ENCODE measurements at regions not wholly inside any gene's neighbourhood (a gene's known extent, or its start where the extent isn't known, plus 50 kb on each side); places are given as distances from the start of the nearest gene placed in this dataset.

GRCh38 chr1:105636052-105636451 is 1420.4 kb upstream of the PRMT6 start:
- no peak for DNase-seq (ENCODE audit: low read depth in 1 of 2, low spot score in 1 of 2)
- H3K27me3 ChIP-seq (ENCODE audit: insufficient read depth, poor library complexity, severe bottlenecking), result no peaks in the 10 kb centered on the region
- no peak overlapping the region for H3K4me3 ChIP-seq (replicated peaks; ENCODE audit: insufficient read depth, low read length)
- no peak overlapping the region for H3K27ac ChIP-seq (replicated peaks)
- TF ChIP-seq REST (IDR thresholded peaks at IDR 0.05; ENCODE audit: insufficient replicate concordance, low read depth) (no peak), CTCF (IDR thresholded peaks at IDR 0.05; ENCODE audit: insufficient read depth, low read length) (no peak), GABPA (IDR thresholded peaks at IDR 0.05; ENCODE audit: low read depth) (no peak), POLR2AphosphoS5 (IDR thresholded peaks at IDR 0.05; ENCODE audit: low read depth) (no peak), SPI1 (IDR thresholded peaks at IDR 0.05; ENCODE audit: borderline replicate concordance, low read depth) (no peak)

- no peak overlapping the region for H3K4me3 ChIP-seq (replicated peaks; ENCODE audit: insufficient read depth, low read length)
- no peaks in the 10 kb centered on the region for H3K27me3 ChIP-seq (ENCODE audit: insufficient read depth, poor library complexity, severe bottlenecking)
- no peak for DNase-seq (ENCODE audit: low read depth in 1 of 2, low spot score in 1 of 2)
- H3K27ac ChIP-seq (replicated peaks), result no peak overlapping the region
- TF ChIP-seq CTCF (IDR thresholded peaks at IDR 0.05; ENCODE audit: insufficient read depth, low read length) (no peak), REST (IDR thresholded peaks at IDR 0.05; ENCODE audit: insufficient replicate concordance, low read depth) (no peak), POLR2AphosphoS5 (IDR thresholded peaks at IDR 0.05; ENCODE audit: low read depth) (no peak), GABPA (IDR thresholded peaks at IDR 0.05; ENCODE audit: low read depth) (no peak), SPI1 (IDR thresholded peaks at IDR 0.05; ENCODE audit: borderline replicate concordance, low read depth) (no peak)
Observed at GRCh38 chr1:105641407-105641806, 1415.1 kb upstream of the PRMT6 start.

- TF ChIP-seq CTCF (IDR thresholded peaks at IDR 0.05; ENCODE audit: insufficient read depth, low read length) (no peak), POLR2AphosphoS5 (IDR thresholded peaks at IDR 0.05; ENCODE audit: low read depth) (no peak), SPI1 (IDR thresholded peaks at IDR 0.05; ENCODE audit: borderline replicate concordance, low read depth) (no peak), REST (IDR thresholded peaks at IDR 0.05; ENCODE audit: insufficient replicate concordance, low read depth) (no peak), GABPA (IDR thresholded peaks at IDR 0.05; ENCODE audit: low read depth) (no peak)
- no peak for DNase-seq (ENCODE audit: low read depth in 1 of 2, low spot score in 1 of 2)
- no peaks in the 10 kb centered on the region for H3K27me3 ChIP-seq (ENCODE audit: insufficient read depth, poor library complexity, severe bottlenecking)
- no peak overlapping the region for H3K27ac ChIP-seq (replicated peaks)
- H3K4me3 ChIP-seq (replicated peaks; ENCODE audit: insufficient read depth, low read length), result no peak overlapping the region
Observed at GRCh38 chr1:105652109-105652508, 1404.4 kb upstream of the PRMT6 start.
